AML-193 (cell line): ENCODE measurements at regions not wholly inside any gene's neighbourhood (a gene's known extent, or its start where the extent isn't known, plus 50 kb on each side); places are given as distances from the start of the nearest gene placed in this dataset.

ENCODE experiments used
- DNase-seq, 2 experiments: peaks; one replicate each; lab custom pipeline; 2025; lab: John Stamatoyannopoulos, UW

DNA sequence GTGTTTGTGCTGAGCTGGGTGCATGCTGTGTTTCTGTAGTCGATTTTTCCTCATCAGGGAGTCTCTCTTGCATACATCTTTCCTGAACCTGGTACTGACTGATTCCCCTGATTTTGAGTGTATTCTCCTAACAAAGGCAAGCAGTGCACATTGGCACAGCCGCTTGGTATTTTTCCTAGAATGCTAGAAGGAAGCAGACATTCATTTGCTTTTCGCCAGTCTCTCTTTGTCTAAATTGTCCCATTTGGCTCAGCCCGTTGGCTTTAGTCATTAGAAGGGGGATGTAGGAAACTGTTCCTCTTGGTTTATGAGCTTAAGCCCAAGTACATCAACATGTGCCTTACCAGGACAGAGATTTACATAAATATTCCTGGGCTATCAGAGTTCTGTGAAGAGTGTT is 266.1 kb upstream of the TMTC4 start:
- no peak for DNase-seq

- DNase-seq: no peak
Measured at GRCh38 chr13:100933841-100934240, 259.2 kb upstream of the TMTC4 start.

GRCh38 chr13:100922599-100922998 is 248.0 kb upstream of the TMTC4 start:
- no peak for DNase-seq

GRCh38 chr13:100921139-100921538 is 246.5 kb upstream of the TMTC4 start:
- DNase-seq: no peak

DNA sequence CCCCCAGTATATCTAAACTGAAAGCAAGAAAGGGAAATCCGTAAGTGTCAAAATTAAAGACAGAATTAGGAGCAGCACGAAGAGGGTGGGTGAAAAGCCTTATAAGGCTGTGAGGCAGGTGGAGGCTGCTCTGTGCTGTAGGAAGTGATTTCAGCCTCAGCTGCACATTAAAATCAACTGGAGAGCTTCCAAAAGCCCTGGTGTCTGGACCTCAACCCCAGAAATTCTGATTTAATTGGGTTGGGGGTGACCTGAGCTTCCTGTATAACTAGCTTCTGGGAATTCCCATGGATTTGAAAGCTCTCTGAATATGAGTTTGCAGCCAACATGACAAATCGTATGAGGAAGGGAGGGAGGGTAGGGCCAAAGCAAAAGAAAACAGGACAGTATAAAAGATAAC is 242.4 kb upstream of the TMTC4 start:
- DNase-seq: no peak

DNA sequence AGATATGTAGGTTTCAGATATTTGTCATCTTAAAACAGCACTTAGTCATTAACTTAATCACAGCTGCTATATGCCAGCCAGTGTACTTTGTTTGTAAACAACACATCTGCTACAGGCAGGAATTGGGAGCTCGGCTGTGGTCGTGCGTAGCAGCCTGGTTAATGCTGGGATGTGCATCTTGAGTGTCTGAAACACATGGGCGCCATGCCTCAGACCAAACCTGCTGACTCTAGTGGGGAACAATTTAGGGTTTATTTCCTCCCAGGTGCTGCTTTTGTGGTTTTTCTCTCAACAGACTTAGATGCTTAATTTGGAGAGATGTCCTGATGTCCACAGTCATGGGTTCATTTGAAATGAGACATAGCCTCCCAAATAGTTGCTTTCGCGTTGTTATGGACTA is 238.5 kb upstream of the TMTC4 start:
- no peak for DNase-seq

- DNase-seq: no peak
Measured at GRCh38 chr13:100904293-100904976, 229.8 kb upstream of the TMTC4 start.

DNA sequence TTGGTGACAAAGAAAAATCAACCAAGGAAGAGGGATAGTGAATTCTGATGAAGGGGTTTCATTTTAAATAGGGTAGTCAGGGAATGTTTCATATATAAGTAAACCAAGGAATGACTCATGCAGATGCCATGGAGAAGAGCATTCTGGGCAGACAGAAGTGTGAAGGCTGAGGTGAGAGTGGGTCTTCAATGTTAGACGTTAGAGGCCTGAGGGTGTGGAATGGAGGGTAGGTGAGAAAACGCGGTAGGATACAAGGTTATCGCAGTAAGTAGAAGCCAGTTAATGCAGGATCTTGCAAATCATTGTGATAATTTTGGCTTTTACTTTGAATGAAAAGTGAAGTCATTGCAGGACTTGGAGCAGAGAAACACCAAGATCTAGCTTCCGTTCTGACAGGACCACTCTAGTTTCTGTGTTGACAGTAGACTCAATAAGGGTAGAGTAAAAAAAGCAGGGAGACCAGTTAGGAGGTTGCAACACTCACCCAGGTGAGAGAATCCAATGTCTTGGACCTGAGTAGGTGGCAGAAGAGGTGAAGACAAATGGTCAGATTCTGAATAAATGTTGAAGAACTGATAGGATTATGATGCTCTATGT is 225.2 kb upstream of the TMTC4 start:
- DNase-seq: no peak

- DNase-seq: no peak
Measured at GRCh38 chr13:100898431-100898830, 223.8 kb upstream of the TMTC4 start.

DNA sequence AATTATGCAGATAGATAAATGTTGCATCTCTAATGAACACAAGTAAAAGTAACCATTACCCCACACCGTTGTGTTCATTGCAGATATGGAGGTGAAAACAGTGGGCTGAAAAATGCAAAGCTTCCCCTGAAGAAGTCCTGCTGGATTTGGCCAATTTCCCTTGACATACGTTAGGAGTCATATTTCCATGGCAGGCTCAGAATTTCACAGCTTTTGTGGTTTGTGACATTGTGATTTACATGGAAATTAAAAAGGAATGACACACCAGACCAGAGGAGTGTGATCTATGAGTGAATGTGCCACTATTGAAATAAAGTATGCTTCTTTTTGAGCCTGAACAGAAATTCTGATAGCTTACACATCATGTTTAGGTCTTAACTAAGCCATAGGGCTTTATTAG is 221.1 kb upstream of the TMTC4 start:
- no peak for DNase-seq

GRCh38 chr13:100892981-100893380 is 218.4 kb upstream of the TMTC4 start:
- DNase-seq: no peak

- no peak for DNase-seq
Measured at GRCh38 chr13:100890645-100891044, 216.1 kb upstream of the TMTC4 start.

DNA sequence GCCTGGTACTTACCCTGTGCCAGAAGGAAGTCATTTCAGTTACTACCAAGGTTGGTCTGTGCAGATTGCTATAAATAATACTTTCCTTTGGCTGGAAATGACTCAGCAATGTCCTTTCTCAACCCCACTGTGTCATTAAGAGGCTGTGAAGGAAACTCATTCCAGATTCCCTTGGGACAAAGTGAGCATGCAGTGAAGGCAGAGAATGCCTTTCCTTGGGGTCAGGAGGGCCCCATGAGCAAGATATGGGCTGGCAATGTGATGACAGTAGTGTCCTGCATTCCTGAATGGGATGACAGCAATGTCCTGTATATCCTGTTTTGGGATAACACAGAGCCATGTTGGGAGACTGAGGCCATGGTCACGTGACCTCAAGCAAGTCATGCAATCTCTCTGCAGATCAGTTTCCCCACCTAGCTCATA is 213.1 kb upstream of the TMTC4 start:
- no peak for DNase-seq

GRCh38 chr13:100883453-100883852 is 208.9 kb upstream of the TMTC4 start:
- DNase-seq: no peak

DNA sequence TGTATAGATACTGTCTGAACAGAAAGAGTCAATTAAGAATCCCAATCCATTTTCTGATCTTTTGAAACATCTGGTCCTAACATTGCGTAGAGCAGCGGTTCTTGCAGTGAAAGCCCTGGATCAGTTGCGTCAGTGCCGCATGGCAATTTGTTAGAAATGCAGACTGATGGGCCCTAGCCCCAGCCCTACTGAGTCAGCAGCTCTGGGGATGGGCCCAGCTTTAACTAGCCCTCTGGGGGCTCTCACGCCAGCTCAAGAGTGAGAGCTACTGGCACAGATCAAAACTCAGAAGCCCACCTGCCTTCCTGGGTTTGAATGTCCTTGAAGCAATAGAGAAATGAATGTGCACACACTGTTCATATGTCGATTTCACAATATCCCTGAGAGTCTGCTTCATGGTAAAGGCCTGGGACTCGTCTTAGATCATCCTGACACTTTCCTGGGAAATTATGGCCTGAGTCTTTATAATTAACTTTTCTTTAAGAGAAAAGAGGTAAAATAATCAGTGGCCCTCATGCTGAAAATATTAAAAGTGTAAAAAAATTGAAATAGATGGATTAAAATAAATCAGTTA is 206.8 kb upstream of the TMTC4 start:
- no peak for DNase-seq

- DNase-seq: no peak
Measured at GRCh38 chr13:100880166-100880565, 205.6 kb upstream of the TMTC4 start.

- DNase-seq: no peak
Measured at GRCh38 chr13:100879255-100879654, 204.7 kb upstream of the TMTC4 start.

DNA sequence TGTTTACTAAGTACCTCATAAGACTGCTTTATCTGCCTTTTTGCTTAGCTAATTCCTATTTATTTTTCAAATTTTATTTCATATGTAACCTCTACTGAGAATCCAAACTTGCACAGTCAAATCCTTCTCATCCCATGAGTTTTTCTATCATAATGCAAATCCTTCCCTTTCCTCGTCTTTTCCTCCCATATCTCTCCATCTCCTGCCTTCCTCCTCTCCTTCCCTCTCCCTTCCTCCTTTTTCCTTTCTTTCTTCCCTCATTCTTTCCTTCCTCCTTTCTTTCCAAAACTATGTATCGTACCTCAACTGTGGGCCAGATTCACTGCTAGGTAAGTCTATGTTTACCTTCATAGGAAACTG is 201.4 kb upstream of the TMTC4 start:
- DNase-seq: no peak

DNA sequence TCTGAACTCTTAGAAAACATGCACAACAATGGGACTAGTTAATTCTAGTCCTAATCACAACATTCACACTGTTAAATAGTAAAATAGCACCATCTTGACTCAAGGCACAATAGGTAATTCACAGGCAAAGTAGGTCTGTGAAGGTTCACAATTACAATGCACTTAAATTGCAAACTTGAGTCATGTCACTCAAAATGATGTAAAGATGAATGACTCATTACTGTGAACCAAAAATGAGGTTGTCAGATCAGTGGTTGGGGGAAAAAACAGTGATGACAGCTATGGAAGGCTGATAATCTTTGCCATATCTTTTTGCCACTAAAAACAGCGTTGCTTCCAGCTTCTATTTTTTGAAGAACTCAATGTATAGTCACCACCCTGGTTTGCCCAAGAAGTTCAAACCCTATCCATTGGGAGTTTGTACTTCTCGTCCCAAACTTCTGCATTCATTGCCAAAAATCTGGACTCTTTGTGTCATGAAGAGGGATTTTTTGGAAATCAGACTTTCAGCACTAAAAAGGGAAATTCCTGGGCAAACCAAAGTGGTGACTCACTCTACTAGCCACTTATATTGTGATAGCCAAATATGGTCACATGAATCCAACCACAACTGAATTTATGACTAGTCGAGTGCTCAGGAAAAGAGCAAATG is 200.9 kb upstream of the TMTC4 start:
- no peak for DNase-seq

DNA sequence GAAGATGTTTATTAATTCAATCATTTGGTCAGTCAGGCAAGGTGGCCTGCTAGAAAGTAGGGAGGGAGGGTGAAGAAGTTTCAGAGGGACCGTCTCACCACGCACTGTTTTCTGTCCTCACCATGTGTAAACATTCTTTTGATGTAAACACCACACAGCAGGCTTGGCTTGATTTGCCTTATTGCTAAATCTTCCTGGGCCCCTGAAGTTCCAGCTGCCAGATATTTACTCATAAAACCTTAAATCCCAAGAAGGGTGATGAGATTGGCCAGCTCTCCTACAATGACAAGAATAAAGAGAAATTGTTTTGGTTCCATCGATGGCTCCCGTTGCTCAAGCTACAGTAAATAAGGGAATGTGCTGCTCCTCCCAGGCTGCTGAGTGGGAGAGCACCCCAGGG is 198.2 kb upstream of the TMTC4 start:
- DNase-seq: no peak

GRCh38 chr13:100870898-100871297 is 196.3 kb upstream of the TMTC4 start:
- no peak for DNase-seq

- DNase-seq: no peak
Measured at GRCh38 chr13:100860866-100861265, 186.3 kb upstream of the TMTC4 start.

DNA sequence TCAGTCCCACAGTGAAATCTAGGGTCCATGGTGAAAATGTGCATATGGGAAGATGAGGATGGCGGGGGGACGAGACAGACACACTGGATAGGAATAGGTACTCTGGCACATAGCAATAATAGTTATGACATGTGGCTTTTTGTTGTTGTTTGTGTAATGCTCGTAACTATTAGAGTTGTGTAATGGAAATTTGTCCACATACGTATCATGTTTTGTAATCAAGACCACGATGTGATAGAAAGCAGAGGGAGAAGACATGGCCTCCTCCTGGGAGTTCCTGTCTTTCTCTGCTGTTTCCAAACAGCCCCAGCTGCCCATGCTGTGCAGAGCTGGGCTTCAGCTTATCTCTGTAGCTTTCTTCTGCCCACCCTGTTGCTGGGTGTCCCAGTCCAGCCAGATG is 185.3 kb upstream of the TMTC4 start:
- DNase-seq: no peak
